Natural killer cell (primary cell): ENCODE measurements at regions not wholly inside any gene's neighbourhood (a gene's known extent, or its start where the extent isn't known, plus 50 kb on each side); places are given as distances from the start of the nearest gene placed in this dataset.

ENCODE experiments used
- ATAC-seq, 3 donors: fragments of 150-1000 bp in 2 of 3; fragments of 200-7000 bp in 1 of 3; cut with Tn5 transposase; 1 replicate in 1 of 3; 2 replicates in 2 of 3; pipeline ENCODE4 v1.10.0; 2021; ENCODE audit warnings: mild to moderate bottlenecking in 2 of 3, moderate library complexity in 2 of 3
- DNase-seq, 2 donors: peaks; one replicate each; pipeline versions ENCODE4 v3.0.0 to v3.0.0-alpha.2; 2013 to 2021; ENCODE audit warnings: mixed read lengths in 1 of 2
- H3K27ac ChIP-seq: one replicate; pipeline ENCODE4 v1.5.1; 2013; ENCODE audit warnings: mild to moderate bottlenecking, low read length
- H3K27me3 ChIP-seq: one replicate; pipeline ENCODE4 v1.6.1; 2013; ENCODE audit warnings: low read length; ENCODE audit not compliant: control insufficient read depth, insufficient read depth
- H3K36me3 ChIP-seq: one replicate; pipeline ENCODE4 v1.6.1; 2013; ENCODE audit warnings: low read length; ENCODE audit not compliant: control insufficient read depth, insufficient read depth
- H3K4me1 ChIP-seq: one replicate; pipeline ENCODE4 v1.6.1; 2013; ENCODE audit warnings: low read length; ENCODE audit not compliant: control insufficient read depth, insufficient read depth
- H3K4me3 ChIP-seq: one replicate; pipeline ENCODE4 v1.5.1; 2013; ENCODE audit warnings: low read length
- H3K9me3 ChIP-seq: one replicate; pipeline ENCODE4 v1.6.1; 2013; ENCODE audit warnings: low read length; ENCODE audit not compliant: control insufficient read depth, insufficient read depth
- H3K27ac Mint-ChIP-seq, 2 donors: one replicate each; pipeline ENCODE4 v1.8.0; 2022; ENCODE audit warnings: mild to moderate bottlenecking in 2 of 2, mixed read lengths in 2 of 2, moderate library complexity in 1 of 2
- H3K27me3 Mint-ChIP-seq, 2 donors: one replicate each; pipeline ENCODE4 v1.8.0; 2022; ENCODE audit warnings: low read depth in 2 of 2, mixed read lengths in 2 of 2
- H3K36me3 Mint-ChIP-seq: one replicate; pipeline ENCODE4 v1.8.0; 2022; ENCODE audit warnings: mixed read lengths
- H3K4me1 Mint-ChIP-seq, 2 donors: one replicate each; pipeline ENCODE4 v1.8.0; 2022; ENCODE audit warnings: mixed read lengths in 2 of 2
- H3K4me3 Mint-ChIP-seq: one replicate; pipeline ENCODE4 v1.8.0; 2022; ENCODE audit warnings: mild to moderate bottlenecking, moderate library complexity, mixed read lengths
- H3K9me3 Mint-ChIP-seq, 2 donors: one replicate each; pipeline ENCODE4 v1.8.0; 2022; ENCODE audit warnings: mixed read lengths in 2 of 2
- CTCF ChIP-seq: fragments of 200-600 bp; IDR thresholded peaks from one replicate; pipeline ENCODE4 v1.8.0; 2022; ENCODE audit warnings: antibody characterized with exemption
- WGBS: methylation state at CpG from one replicate; pipeline ENCODE4 v1.1.7; 2013; ENCODE audit warnings: missing lambda C conversion rate; ENCODE audit not compliant: insufficient coverage; 5-methylcytosine and 5-hydroxymethylcytosine counted together
- intact Hi-C: fragments of 100-400 bp; cut with micrococcal nuclease; formaldehyde crosslinking; loops from one replicate; pipeline ENCODE4 v1.14.2; 2022

- no peaks in the 10 kb centered on the region for H3K4me1 Mint-ChIP-seq
- H3K36me3 ChIP-seq: no peaks in the 10 kb centered on the region
- peaks cover 0 to 5% of the 10 kb centered on the region in 2 donors for H3K9me3 Mint-ChIP-seq
- no peaks in the 10 kb centered on the region for H3K36me3 Mint-ChIP-seq
- intact Hi-C loops: no loop called here
- TF ChIP-seq CTCF: no peak
- no peak overlapping the region for H3K4me3 Mint-ChIP-seq
- H3K4me3 ChIP-seq: no peak overlapping the region
- no peak for ATAC-seq
- no peak overlapping the region for H3K27ac Mint-ChIP-seq
- no peak overlapping the region for H3K27ac ChIP-seq
- DNase-seq: no peak
- H3K9me3 ChIP-seq: no peaks in the 10 kb centered on the region
- H3K4me1 ChIP-seq: no peaks in the 10 kb centered on the region
- H3K27me3 ChIP-seq: no peaks in the 10 kb centered on the region
- WGBS: 59% methylated on average over 3 of the region's 3 CpGs
- H3K27me3 Mint-ChIP-seq: peaks cover 0 to 7% of the 10 kb centered on the region in 2 donors
Measured at GRCh38 chr20:10823585-10823984, 149.8 kb upstream of the JAG1 start.

GRCh38 chr20:10824750-10825500, 151.1 kb upstream of the JAG1 start:
- Mint-ChIP-seq H3K4me3 (no peak overlapping the region), H3K4me1 (no peaks in the 10 kb centered on the region), H3K27ac (no peak overlapping the region), H3K9me3 (no peaks in the 10 kb centered on the region), H3K27me3 (peaks cover 0 to 7% of the 10 kb centered on the region in 2 donors), H3K36me3 (no peaks in the 10 kb centered on the region)
- WGBS: 89% methylated on average over 10 of the region's 11 CpGs
- H3K36me3 ChIP-seq: no peaks in the 10 kb centered on the region
- no peaks in the 10 kb centered on the region for H3K27me3 ChIP-seq
- ATAC-seq (no peak), DNase-seq (no peak)
- no peaks in the 10 kb centered on the region for H3K4me1 ChIP-seq
- H3K9me3 ChIP-seq: no peaks in the 10 kb centered on the region
- H3K27ac ChIP-seq: no peak overlapping the region
- H3K4me3 ChIP-seq: no peak overlapping the region
- intact Hi-C loops: no loop called here
- TF ChIP-seq CTCF: no peak

- H3K27me3 ChIP-seq: no peaks in the 10 kb centered on the region
- no peak for TF ChIP-seq CTCF
- H3K9me3 ChIP-seq: no peaks in the 10 kb centered on the region
- ATAC-seq: no peak
- Mint-ChIP-seq H3K36me3 (no peaks in the 10 kb centered on the region), H3K9me3 (no peaks in the 10 kb centered on the region), H3K27me3 (peaks cover 0 to 5% of the 10 kb centered on the region in 2 donors), H3K4me3 (no peak overlapping the region), H3K27ac (no peak overlapping the region), H3K4me1 (no peaks in the 10 kb centered on the region)
- H3K36me3 ChIP-seq: no peaks in the 10 kb centered on the region
- no peak overlapping the region for H3K4me3 ChIP-seq
- H3K4me1 ChIP-seq: no peaks in the 10 kb centered on the region
- 91% methylated on average over 1 of the region's 1 CpG for WGBS
- DNase-seq: no peak
- intact Hi-C loops: no loop called here
- H3K27ac ChIP-seq: no peak overlapping the region
Measured at GRCh38 chr20:10826111-10826510, 152.3 kb upstream of the JAG1 start.

GRCh38 chr20:10828180-10828579, 154.4 kb upstream of the JAG1 start:
- Mint-ChIP-seq H3K36me3 (no peaks in the 10 kb centered on the region), H3K27ac (no peak overlapping the region), H3K4me1 (no peaks in the 10 kb centered on the region), H3K9me3 (no peaks in the 10 kb centered on the region), H3K4me3 (no peak overlapping the region), H3K27me3 (peaks cover 0 to 5% of the 10 kb centered on the region in 2 donors)
- intact Hi-C loops: no loop called here
- Histone ChIP-seq H3K9me3 (no peaks in the 10 kb centered on the region), H3K36me3 (no peaks in the 10 kb centered on the region), H3K27me3 (no peaks in the 10 kb centered on the region), H3K4me3 (no peak overlapping the region), H3K4me1 (no peaks in the 10 kb centered on the region), H3K27ac (no peak overlapping the region)
- 88% methylated on average over 5 of the region's 5 CpGs for WGBS
- TF ChIP-seq CTCF: no peak
- ATAC-seq (no peak), DNase-seq (no peak)
